Mammary epithelial cell (primary cell): ENCODE measurements at regions not wholly inside any gene's neighbourhood (a gene's known extent, or its start where the extent isn't known, plus 50 kb on each side); places are given as distances from the start of the nearest gene placed in this dataset.

Experiments
- CTCF ChIP-seq, 2 donors: IDR thresholded peaks in 1 of 2; conservative IDR thresholded peaks in 1 of 2; 2 replicates each; pipeline ENCODE4 v1.5.1; 2011 to 2012; ENCODE audit warnings: inconsistent platforms in 2 of 2, low read length in 2 of 2, mild to moderate bottlenecking in 2 of 2, control low read depth in 1 of 2, low read depth in 1 of 2; ENCODE audit not compliant: insufficient read depth in 1 of 2; ENCODE audit errors: extremely low read depth in 1 of 2
- EZH2 ChIP-seq: IDR thresholded peaks from 2 replicates; pipeline ENCODE4 v1.6.1; 2012; ENCODE audit warnings: low read length, inconsistent platforms, borderline replicate concordance

GRCh38 chr12:69002969-69003368 is 70.0 kb upstream of the CPM start:
- TF ChIP-seq CTCF (conservative IDR thresholded peaks at IDR 0.05 in 1 of 2, IDR thresholded peaks at IDR 0.05 in 1 of 2; ENCODE audit: extremely low read depth in 1 of 2, insufficient read depth in 1 of 2, low read depth in 1 of 2, low read length in 2 of 2) (no peak), EZH2 (no peak)
